H4 (cell line): ENCODE measurements at regions not wholly inside any gene's neighbourhood (a gene's known extent, or its start where the extent isn't known, plus 50 kb on each side); places are given as distances from the start of the nearest gene placed in this dataset.
A peak's percentile ranks its signal among the peaks of the same experiment; 100 is the strongest.

Experiments
- DNase-seq: peaks from one replicate; pipeline ENCODE4 v3.0.0-alpha.2; 2015; ENCODE audit warnings: low spot score

GRCh38 chr21:28235169-28235895, 757.3 kb downstream of the LTN1 start:
- no peak for DNase-seq

DNA sequence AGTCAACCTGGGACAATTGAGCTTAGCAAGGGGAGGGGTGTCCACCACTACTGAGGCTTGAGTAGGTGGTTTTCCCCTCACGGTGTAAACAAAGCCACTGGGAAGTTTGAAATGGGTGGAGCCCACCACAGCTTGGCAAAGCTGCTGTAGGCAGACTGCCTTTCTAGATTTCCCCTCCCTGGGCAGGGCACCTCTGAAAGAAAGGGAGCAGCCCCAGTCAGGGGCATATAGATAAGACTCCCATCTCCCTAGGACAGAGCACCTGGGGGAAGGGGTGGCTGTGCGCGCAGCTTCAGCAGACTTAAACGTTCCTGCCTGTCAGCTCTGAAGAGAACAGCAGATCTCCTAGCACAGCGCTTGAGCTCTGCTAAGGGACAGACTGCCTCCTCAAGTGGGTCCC, 758.4 kb downstream of the LTN1 start:
- no peak for DNase-seq

DNA sequence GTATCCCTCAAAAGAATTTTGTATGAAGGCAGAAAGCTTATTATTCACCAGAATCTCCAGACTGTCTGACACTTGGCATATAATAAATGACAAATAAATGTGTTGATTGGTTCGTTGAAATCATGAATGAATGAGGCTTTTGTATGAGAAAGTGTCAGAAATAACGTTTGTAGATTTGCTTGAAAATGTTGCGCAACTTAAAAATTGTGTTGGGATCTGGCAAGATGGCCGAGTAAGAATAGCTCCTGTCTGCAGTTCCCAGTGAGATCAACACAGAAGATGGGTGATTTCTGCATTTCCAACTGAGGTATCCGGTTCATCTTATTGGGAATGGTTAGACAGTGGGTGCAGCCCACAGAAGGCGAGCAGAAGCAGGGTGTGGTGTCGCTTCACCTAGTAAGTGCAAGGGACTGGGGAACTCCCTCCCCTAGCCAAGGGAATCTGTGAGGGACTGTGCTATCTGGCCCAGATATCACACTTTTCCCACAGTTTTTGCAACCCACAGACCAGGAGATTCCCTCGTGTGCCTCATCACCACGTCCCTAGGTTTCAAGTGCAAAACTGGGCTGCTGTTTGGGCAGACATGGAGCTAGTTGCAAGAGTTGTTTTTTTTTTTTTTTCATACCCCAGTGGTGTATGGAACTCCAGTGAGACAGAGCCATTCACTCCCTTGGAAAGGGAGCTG, 759.0 kb downstream of the LTN1 start:
- DNase-seq = no peak

- DNase-seq = no peak
Observed at GRCh38 chr21:28230559-28230958, 762.1 kb downstream of the LTN1 start.

DNA sequence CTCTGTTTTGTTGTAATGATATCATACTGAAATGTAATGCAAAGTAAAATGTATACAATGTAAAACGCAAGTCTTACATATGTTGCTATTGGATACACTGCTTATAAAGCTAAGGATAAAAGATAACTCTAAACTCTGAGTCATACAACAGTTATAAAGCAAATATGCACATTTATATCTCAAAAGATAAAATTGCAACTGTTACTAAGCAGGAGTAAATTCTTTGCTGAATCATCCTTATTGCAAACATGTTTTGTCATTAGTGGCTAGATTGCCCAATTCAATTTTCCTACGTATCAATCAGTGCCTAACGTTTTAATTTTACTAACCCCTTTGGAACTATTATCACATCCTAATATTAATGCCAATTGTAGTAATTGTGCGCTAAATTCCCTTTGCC, 762.9 kb downstream of the LTN1 start:
- no peak for DNase-seq

- DNase-seq = no peak
Observed at GRCh38 chr21:28228636-28228995, 764.1 kb downstream of the LTN1 start.

GRCh38 chr21:28227881-28228635, 764.6 kb downstream of the LTN1 start:
- no peak for DNase-seq

DNA sequence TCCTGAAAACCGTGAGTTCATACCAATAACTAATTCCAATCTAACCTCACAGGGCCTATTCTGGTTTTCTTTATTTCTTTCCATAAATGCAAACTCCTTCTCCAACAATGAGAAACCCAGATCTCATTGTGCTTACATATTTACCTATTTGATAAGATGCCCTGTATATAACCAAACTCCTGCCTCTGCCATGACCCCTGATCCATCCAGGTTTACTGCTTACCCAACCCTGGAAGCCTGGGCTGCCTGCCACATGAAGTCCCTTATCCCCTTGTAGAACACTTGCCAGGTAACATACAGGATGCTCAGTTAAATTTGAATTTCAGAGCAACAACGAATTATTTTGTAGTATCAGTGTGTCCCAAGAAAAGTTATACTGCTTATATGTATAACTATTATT, 766.1 kb downstream of the LTN1 start:
- no peak for DNase-seq

DNA sequence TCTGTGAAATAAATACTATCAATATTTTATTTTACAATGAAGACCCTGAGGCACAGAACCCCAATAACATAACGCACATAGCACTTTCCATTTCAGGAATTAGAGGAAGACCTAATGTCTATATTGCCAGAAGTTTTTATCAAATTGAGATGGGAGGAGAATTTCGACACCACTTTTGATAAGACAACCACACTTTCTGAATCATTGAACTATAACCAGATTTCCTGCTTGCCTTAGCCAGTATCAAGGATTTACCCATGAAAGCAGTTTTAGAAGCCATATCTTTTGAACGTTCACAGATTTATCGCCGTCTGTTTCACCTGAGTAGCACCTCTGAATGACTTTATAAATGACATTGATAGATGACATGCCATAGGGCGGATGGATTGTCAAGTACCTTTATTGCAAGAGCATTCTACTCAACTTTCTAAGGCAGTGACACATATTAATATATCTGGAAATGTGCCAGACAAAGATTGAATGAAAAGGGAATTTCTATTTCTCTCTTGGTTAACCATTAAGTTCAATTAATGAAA, 768.4 kb downstream of the LTN1 start:
- DNase-seq = no peak

DNA sequence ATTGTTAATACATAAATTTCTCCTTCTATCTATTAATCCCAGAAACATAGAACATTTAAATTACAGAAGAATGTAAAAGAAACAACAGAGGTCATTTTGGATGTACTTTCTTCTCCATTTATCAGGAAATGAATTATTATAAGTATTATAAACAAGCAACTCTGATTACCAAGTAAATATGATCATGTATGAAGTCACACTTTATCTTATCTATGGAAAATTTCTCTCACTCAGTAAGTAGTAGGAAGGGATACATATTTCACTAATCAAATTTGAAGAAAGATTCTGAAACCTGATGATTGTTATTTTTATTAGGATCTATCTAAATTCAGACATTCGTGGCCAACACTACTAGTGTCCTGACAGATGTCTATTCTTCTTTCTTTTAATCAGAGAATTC, 770.7 kb downstream of the LTN1 start:
- DNase-seq = no peak

DNA sequence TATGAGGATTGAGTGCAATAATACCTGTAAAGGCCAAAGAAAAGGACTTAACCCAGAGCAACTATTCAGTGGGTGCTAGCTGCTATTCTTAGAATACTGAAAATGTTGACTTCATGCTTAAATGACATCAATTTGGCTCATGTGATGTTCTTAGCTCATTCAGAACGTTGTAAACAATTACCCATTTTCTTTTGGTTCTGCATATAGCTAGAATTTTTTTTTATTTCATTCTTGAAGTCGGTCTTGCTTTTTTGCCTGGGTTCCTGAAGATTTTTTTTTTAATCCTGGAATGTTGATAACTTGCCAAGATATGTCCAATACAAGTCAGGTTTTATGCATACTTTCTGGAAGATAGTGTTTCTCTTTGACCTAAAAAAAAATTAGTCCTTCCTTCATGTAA, 772.0 kb downstream of the LTN1 start:
- DNase-seq = no peak

- DNase-seq = no peak
Observed at GRCh38 chr21:28216976-28217523, 775.6 kb downstream of the LTN1 start.

- DNase-seq = peak; percentile 61
Observed at GRCh38 chr21:28215214-28215954, 777.3 kb downstream of the LTN1 start.

DNA sequence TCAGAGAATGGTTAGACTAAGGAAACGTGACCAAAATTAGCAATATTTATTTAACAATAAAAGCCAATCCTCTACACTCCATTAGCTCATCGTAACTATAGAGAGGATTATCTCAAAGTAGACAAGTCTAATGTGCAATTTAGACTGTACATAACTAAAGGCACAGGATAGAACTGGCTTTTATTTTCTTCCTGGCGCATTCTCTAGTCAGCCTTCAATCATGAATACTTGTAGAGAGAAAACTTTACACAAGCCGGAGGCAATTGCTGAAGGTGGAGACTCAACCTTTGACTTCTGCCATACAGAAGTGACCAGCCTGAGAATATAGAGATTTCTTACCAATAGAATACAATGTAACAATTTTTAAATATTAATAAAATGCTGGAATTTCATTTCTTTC, 777.9 kb downstream of the LTN1 start:
- no peak for DNase-seq

GRCh38 chr21:28213261-28213660, 779.4 kb downstream of the LTN1 start:
- no peak for DNase-seq

DNA sequence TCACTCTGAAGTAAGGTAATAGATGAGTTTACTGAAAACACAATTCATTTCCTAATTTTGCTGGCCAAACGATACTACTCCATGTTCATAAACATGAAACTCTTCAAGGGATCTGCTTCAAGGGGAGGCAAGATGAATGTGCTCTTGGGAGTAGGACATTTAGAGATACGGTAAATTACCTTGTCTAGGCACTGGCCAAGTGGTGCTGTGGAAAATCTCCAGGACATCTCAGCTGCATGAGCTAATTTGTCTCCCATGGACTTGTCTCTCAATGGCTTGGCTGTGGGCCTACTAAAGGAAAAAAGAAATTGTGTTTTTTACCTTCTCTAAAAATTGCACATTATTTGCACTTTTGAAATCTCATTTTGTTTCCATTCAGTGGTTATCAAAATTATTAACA, 780.6 kb downstream of the LTN1 start:
- DNase-seq = no peak

DNA sequence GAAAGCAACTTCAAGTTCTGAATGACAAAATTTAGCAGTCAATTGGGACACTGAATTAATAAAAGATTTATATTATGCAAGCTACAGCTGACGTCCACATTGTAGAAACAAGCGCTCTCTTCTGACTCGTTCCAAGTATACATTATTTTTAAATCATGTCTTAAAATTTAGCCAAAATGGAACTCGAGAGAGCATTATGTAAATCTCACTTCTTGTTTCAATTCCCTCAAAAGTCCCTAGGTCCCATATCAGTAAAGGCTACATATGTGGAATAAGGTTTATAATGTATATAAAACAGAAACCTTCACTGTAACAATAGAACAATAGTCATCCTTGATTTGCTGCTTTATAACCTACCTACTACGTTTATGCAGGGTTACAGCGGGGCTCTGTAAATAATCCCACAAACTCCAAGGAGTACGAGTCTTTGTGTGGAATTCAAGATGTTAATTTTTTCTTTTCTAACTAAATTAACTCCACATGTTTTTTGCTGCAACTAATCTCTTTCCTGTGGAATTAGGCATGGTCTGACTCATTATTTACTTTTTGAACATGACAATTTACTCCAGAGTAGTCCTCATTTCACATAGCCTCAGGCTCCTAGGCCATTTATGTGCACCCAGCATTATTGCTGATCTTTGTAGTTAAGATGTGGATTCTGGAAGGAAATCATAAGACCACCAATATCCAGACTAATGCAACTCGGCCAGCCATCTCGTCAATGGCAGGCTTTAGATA, 785.1 kb downstream of the LTN1 start:
- DNase-seq = peak; percentile 86

DNA sequence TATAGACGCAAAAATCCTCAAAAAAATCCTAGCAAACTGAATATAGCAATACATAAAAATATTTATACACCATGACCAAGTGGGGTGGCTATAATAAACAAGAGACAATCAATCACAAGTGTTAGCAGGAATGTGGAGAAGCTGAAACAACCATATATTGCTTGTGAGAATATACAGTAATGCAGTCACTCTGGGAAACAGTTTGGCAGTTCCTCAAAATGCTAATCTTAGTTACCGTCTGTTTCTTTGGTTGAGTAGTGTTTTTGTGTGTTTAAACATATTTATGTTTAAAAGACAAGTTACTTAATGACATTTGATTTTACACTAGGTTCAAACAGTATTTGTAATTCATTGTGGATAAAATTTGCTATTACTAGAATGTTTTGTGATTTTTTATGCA, 792.0 kb downstream of the LTN1 start:
- DNase-seq = no peak

DNA sequence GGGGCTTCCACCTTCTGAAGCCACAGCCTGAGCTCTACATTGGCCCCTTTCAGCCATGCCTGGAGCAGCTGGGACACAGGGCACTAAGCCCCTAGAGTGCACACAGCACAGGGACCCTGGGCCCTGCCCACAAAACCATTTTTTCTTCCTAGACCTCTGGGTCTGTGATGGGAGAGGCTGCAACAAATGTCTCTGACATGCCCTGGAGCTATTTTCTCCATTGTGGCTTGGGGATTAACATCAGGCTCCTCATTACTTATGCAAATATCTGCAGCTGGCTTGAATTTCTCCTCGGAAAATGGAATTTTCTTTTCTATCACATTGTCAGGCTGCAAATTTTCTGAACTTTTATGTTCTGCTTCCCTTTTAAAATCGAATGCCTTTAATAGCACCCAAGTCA, 795.7 kb downstream of the LTN1 start:
- no peak for DNase-seq

- DNase-seq = no peak
Observed at GRCh38 chr21:28193189-28193588, 799.5 kb downstream of the LTN1 start.

GRCh38 chr21:28186604-28187003, 806.1 kb downstream of the LTN1 start:
- DNase-seq = no peak
